Motor neuron (in vitro differentiated cells): ENCODE measurements at regions not wholly inside any gene's neighbourhood (a gene's known extent, or its start where the extent isn't known, plus 50 kb on each side); places are given as distances from the start of the nearest gene placed in this dataset.

Experiments
- ATAC-seq, 8 experiments: fragments of 200-7000 bp; cut with Tn5 transposase; replicated peaks in 6 of 8; 2 replicates each; pipeline ENCODE4 v1.8.0; 2021; ENCODE audit warnings: mild to moderate bottlenecking in 8 of 8, moderate library complexity in 8 of 8
- H3K27ac ChIP-seq, 2 donors: fragments of 250-450 bp; sonication (Bioruptor Pico); 2 replicates each; pipeline ENCODE4 v1.9.0; 2021; ENCODE audit warnings: antibody characterized with exemption in 2 of 2, mild to moderate bottlenecking in 2 of 2, moderate library complexity in 1 of 2
- H3K4me1 ChIP-seq, 2 donors: fragments of 250-450 bp; sonication (Bioruptor Pico); replicated peaks in 1 of 2; 2 replicates each; pipeline ENCODE4 v1.6.1; 2021; ENCODE audit warnings: antibody characterized with exemption in 2 of 2, mild to moderate bottlenecking in 2 of 2, moderate library complexity in 1 of 2
- H3K4me3 ChIP-seq, 5 donors: fragments of 250-450 bp; sonication (Bioruptor Pico); 2 replicates each; pipeline ENCODE4 v1.9.0; 2021; ENCODE audit warnings: antibody characterized with exemption in 5 of 5, mild to moderate bottlenecking in 5 of 5, moderate library complexity in 4 of 5
- WGBS, 10 experiments: fragments of 450-650 bp; shearing (Covaris generic); methylation state at CpG; one replicate each; pipeline ENCODE4 v1.0.0; 2022; 5-methylcytosine and 5-hydroxymethylcytosine counted together
- in situ Hi-C, 9 experiments: fragments of 400-800 bp; cut with MboI; loops; one replicate each; pipeline ENCODE4 v1.15.0; 2021; ENCODE audit warnings: low sequenced_read_pairs in 9 of 9, low pct_unique_long_range_greater_than_20kb in 2 of 9; ENCODE audit not compliant: unreplicated experiment in 9 of 9

DNA sequence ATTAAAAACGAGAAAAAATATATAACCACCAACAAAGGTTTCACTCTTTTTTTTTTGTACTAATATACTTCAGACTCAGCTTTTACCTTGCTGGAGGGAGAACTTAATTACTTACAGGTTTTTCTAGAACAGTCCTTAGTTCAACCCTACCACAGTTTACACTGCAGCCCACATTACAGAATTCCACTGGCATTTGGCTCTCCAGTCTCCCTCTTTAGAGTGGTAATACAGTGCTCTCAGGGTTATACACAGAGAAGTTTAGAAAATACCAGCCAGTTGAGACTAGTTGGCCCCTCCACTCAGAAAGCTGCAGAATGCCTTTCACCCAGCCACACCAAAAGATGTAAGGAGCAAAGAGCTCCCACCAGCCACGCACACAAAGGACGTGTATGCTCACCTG, 122.3 kb upstream of the DIO3 start:
- H3K4me1 ChIP-seq = peaks cover 0 to 3% of the 10 kb centered on the region in 2 donors
- peak in 2 of 8 experiments; percentile 35 to 52 for ATAC-seq
- H3K27ac ChIP-seq = no peak overlapping the region
- WGBS, 10 experiments = 0 to 100% (median 58%) methylated on average over 1 to 3 of the region's 3 CpGs; no CpG with 5 or more reads in 2 of the 10 experiments
- no peak overlapping the region for H3K4me3 ChIP-seq
- in situ Hi-C loops = no loop called here

DNA sequence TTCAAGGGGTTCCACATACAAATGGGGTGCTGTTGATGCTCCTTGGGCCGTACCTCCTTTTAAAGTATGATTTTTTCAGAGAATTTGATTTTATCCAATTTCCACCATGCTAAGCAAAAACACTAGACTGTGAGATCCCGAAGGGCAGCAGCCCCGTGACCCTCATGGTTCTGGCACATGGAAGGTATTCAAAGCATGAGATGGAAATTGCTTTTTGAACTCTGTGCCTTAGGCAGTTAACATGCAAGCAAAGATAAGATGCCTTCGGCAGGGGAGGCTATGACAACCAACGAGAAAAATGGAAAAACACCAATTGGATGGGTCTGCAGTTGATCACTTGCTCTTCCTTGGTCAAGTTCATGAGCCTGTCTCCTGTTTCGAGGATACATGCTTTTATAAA, 120.8 kb upstream of the DIO3 start:
- WGBS, 10 experiments = 20 to 100% (median 80%) methylated on average over 1 to 6 of the region's 6 CpGs; no CpG with 5 or more reads in 1 of the 10 experiments
- Histone ChIP-seq H3K4me1 (peaks cover 0 to 3% of the 10 kb centered on the region in 2 donors), H3K27ac (no peak overlapping the region), H3K4me3 (no peak overlapping the region)
- ATAC-seq = no peak
- in situ Hi-C loops = no loop called here

DNA sequence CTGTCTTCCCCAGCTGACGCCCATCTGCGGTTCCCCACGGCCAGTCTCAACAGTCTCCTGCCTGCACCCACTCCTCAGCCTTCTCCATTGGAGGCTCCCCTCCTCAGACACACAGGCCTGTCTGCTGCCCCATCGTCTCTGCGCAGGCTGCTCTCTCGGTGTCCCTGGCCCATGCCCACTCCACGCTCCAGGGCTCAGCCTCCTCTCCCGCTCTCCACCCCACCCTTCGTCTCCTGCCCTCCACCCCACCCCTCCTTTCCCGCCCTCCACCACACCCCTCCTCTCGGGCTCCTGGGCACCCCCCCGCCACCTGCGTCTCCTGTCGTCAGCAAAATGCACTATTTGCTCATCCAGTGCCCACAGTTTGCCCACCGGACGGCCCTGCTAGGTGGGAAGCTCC, 119.6 kb upstream of the DIO3 start:
- in situ Hi-C loops = no loop called here

DNA sequence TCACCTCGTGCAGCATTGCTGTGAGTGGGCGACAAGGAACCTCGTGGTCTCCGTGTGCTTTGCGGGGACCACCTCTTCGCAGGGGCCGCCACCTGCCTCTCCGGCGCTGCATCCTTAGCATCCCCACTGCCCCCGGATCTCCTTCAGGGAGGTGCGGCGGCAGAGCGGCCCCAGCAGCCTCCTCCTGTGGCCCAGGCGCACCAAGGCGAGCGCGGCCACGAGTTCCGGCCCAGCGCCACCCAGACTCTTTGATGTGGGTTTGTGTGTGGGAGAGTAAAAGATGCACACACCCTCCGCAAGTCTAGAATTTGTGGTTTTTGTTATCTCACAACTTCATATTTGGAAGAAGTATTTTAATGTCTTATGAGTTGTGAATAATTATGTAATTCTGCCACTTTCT, 118.8 kb upstream of the DIO3 start:
- in situ Hi-C loops = no loop called here
- Histone ChIP-seq H3K4me3 (no peak overlapping the region), H3K27ac (no peak overlapping the region), H3K4me1 (peaks cover 0 to 3% of the 10 kb centered on the region in 2 donors)
- no peak for ATAC-seq
- 53 to 94% (median 89%) methylated on average over 5 to 11 of the region's 21 CpGs; no CpG with 5 or more reads in 5 of the 10 experiments for WGBS, 10 experiments

More for the DNA sequence above, 119.6 kb upstream of the DIO3 start:
- ATAC-seq = no peak
- Histone ChIP-seq H3K4me3 (no peak overlapping the region), H3K27ac (no peak overlapping the region), H3K4me1 (peaks cover 0 to 3% of the 10 kb centered on the region in 2 donors)
- 100% methylated on average over 2 of the region's 16 CpGs; no CpG with 5 or more reads in 8 of the 10 experiments for WGBS, 10 experiments

DNA sequence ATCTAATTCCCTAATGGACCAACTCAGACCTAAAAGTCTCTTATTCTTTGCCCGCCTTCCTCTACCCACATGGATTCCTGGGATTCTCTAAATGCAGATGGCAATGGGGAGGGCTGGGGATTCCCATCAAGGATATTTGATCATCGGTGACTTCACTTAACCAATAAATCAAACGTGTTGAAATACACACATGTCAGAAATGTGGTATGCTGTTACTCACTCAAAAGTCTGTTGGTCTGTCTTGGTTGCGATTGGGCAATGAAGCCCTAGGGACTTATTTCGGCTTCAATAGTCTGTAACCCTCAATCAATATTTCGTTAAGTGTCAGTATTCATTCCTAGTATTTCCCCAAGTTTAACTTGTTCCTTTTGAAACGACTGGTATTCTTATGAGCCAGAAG, 117.2 kb upstream of the DIO3 start:
- 0 to 95% (median 56%) methylated on average over 2 to 7 of the region's 7 CpGs; no CpG with 5 or more reads in 4 of the 10 experiments for WGBS, 10 experiments
- H3K27ac ChIP-seq = no peak overlapping the region
- H3K4me1 ChIP-seq = peaks cover 0 to 2% of the 10 kb centered on the region in 2 donors
- in situ Hi-C loops = no loop called here
- no peak overlapping the region for H3K4me3 ChIP-seq
- ATAC-seq = peak in 1 of 8 experiments; percentile 50

DNA sequence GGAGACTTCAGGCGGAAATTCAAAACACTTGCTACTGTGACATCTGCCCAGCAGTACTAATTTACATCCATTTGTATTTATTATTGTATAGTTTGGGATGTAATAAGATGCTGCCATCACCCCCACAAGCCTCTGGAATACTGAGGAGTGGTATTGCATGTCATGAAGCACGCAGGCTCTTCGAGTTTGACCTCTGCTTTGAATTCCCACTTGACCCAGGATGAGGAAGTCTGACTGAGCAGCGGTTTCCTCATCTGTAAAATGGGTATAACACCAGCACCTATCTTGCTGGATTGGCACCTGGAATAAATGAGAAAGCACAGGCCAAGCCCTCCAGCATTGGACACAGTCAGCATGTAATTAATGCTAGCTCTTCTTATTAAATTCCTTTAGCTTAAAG, 116.0 kb upstream of the DIO3 start:
- Histone ChIP-seq H3K27ac (no peak overlapping the region), H3K4me3 (no peak overlapping the region), H3K4me1 (no peaks in the 10 kb centered on the region)
- ATAC-seq = no peak
- 39 to 100% (median 80%) methylated on average over 1 to 4 of the region's 4 CpGs; no CpG with 5 or more reads in 1 of the 10 experiments for WGBS, 10 experiments
- in situ Hi-C loops = no loop called here

DNA sequence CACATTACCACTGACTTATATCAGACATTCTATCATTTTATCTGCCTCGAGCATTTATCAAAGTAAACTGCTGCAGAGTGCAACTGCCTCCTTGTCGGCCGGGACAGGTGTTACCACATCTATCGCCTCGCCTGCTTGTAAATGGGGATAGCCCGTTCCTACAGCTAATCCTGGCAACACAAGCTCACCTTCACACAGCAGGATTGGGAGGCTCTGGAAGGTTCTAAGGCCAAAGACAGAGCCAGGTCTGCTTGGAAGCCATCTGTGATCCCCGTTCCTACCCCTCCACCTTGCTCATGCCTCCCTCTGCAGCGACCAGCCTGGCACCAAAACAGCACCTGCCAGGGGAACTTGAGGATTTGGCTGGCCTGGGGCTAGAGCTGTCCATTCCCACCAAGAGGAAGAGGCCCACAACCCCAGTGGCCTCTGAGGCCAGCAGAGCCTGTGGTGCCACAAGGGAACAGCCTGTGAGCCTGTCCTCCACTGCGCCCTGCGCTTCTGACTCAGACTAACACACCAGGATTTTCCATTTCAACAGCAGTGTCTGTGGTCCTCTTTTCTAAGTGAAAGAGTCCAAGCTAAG, 114.8 kb upstream of the DIO3 start:
- in situ Hi-C loops = no loop called here
- H3K4me1 ChIP-seq = no peaks in the 10 kb centered on the region
- no peak overlapping the region for H3K27ac ChIP-seq
- H3K4me3 ChIP-seq = no peak overlapping the region
- 57 to 100% (median 94%) methylated on average over 1 to 6 of the region's 10 CpGs; no CpG with 5 or more reads in 3 of the 10 experiments for WGBS, 10 experiments
- no peak for ATAC-seq

DNA sequence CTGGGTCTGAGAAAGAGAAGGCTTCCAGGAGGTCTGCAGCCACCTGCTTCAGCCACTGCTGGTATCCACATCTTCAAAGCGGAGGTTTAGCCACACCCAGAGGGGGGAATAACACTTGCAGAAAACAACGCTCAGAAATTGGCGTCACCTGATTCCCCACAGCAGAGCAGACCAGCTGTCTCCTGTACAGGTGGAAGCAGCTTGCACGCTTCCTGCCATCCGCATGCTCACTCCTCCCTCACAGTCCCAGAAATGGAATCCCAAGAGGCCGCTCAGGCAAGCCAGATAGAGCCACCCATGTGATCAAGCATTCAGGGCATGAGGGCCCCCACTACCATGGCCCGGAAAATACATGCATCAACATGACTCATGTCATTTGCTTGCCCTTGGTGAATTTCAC, 112.2 kb upstream of the DIO3 start:
- WGBS, 10 experiments = 20 to 100% (median 83%) methylated on average over 1 to 7 of the region's 7 CpGs; no CpG with 5 or more reads in 2 of the 10 experiments
- no peak overlapping the region for H3K4me3 ChIP-seq
- in situ Hi-C loops = no loop called here
- no peaks in the 10 kb centered on the region for H3K4me1 ChIP-seq
- H3K27ac ChIP-seq = no peak overlapping the region
- ATAC-seq = peak in 4 of 8 experiments; percentile 39 to 97 (median 88)

DNA sequence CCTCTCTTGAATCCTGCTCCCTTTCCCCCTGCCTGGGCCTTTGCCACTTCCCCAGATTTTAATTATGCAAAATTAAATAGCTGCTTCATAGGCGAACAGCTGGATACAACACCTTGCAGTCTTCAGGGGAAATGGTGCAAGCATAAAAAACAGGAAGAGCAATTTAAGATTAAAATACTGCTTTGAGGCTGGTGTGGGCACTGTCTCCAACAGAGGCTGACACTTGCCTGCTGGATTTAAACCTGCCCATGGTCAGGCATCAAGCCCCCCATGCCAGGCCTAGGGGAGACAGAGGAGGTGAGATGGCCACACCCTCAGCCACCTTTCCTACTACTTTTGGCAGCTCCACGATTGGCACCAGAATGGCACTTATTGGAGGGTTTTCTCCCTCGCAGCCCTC, 110.1 kb upstream of the DIO3 start:
- 60 to 100% (median 73%) methylated on average over 1 to 2 of the region's 3 CpGs; no CpG with 5 or more reads in 6 of the 10 experiments for WGBS, 10 experiments
- H3K4me3 ChIP-seq = no peak overlapping the region
- ATAC-seq = no peak
- peaks cover 4 to 5% of the 10 kb centered on the region in 2 donors for H3K4me1 ChIP-seq
- in situ Hi-C loops = no loop called here
- no peak overlapping the region for H3K27ac ChIP-seq

DNA sequence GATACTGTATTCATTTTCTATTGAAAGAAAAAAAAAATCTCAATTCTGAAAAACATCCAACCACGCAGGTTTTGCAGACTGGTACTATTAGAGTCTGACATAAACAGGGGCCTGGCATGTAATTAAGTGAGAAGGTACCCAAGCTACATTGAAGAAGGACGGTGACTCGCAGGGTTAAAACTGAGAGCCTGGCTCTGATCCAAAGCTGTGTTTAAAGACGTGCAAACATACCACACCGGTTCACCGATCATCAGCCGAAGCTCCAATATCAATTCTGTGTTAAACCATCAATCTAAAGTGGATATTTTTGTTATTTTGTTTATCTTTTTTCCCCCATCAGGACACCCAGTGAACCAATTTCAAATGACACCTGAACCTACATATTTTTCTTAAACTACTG, 108.1 kb upstream of the DIO3 start:
- no peak overlapping the region for H3K4me3 ChIP-seq
- H3K4me1 ChIP-seq = peaks cover 12 to 20% of the 10 kb centered on the region in 2 donors
- in situ Hi-C loops = no loop called here
- 20 to 100% (median 87%) methylated on average over 1 to 7 of the region's 7 CpGs for WGBS, 10 experiments
- no peak overlapping the region for H3K27ac ChIP-seq
- ATAC-seq = no peak

DNA sequence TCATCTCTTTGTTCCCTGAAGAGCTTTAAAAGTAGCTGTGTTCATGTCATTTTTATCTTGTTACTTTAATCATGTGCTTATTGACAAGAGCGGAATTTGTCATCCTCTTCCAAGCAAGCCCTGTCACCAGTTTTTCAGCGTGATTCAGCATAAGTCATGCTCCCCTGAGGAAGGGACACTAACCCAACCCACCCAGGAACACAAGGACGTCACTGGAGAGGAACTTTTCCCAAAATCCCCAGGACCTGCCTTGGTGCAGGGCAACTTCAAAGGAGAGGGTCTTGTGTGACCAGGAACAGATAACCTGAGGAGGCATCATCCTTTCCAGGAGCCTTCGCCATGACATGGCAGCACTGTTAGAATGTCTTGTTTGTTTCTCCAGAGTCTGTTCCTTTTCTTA, 107.1 kb upstream of the DIO3 start:
- no peak for ATAC-seq
- H3K27ac ChIP-seq = no peak overlapping the region
- 17 to 100% (median 92%) methylated on average over 1 to 4 of the region's 4 CpGs for WGBS, 10 experiments
- peaks cover 12 to 28% of the 10 kb centered on the region in 2 donors for H3K4me1 ChIP-seq
- H3K4me3 ChIP-seq = no peak overlapping the region
- in situ Hi-C loops = no loop called here

DNA sequence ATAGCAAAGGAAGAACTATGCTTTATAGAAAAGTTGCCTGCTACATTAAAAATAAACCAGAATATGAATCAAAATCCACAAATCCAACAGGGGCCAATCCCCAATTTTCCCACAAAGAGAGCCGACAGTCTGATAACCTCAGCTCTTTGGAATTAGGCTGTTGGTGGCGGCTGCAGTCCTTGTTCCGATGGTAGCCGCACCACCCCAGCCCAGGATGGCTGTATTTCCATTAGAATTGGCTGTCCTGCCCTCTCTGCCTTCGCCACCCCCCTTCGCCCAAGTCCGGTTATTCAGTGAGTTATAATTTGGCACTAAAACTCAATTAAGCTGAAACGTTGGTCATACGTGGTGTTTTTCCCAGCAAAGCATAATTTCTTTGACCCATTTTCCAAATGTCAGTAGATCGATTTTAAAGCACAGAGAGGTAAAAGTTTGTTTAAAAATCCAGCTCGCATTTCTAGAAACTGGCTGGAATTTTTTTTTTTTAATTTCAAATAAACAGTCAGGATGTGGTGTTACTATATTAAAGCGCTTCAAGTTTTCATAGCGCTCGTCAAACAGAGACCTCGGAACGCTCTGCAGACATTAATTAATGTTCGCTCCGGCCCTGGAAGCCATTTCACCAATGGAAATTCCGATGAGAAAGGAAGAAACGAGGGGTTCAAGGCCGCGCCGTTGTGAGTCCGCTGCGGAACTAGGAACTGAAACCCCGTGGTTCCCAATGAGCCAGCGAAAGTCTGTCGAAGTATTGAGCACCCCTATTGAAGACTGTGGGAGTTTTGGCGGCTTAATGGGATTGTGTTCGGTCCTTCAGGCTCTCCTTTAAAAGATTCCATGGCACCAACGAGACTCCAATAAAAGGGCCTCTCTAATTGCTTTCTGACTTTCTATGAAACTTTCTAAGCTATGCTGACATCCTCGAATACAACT, 104.8 kb upstream of the DIO3 start:
- H3K27ac ChIP-seq = peak overlapping the region; percentile 33
- peak overlapping the region in 4 of 5 donors; percentile 7 to 34 (median 22) for H3K4me3 ChIP-seq
- in situ Hi-C loops = no loop called here
- peaks cover 29 to 34% of the 10 kb centered on the region in 2 donors for H3K4me1 ChIP-seq
- 3 to 67% (median 18%) methylated on average over 5 to 26 of the region's 32 CpGs for WGBS, 10 experiments
- peak in 4 of 8 experiments; percentile 12 to 28 (median 14) for ATAC-seq

DNA sequence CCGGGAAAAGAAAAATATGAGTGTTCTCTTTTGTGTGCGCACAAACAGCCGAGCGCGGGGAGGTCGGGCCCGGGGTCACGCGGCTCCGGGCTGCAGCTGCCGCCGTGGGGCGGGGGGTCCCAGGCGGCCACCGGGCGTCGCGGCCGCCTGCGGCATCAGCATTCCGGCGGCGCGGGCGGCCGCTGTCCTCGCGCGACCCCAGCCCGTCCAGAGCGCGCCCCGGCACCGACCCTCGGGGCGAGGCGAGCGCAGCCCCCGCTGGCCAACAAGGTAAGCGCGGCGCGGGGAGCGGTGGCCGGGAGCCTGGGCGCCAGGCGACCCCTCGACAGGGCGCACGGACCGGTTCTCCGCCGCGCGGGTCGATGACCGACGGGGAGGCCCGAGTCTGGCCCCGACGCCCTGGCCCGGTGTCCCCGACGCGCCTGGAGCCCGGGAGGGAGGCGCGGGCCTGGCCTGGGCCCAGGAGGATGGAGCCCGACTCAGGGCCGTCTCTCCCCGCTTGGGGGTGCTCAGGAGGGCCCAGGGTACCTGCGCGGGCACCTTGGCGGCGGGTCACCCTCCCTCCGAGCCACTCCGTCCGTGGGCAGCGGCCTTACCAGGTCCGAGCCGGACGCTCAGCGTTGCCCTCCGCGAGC, 103.9 kb upstream of the DIO3 start:
- peak in 4 of 8 experiments; percentile 53 to 76 (median 67) for ATAC-seq
- 0 to 43% (median 41%) methylated on average over 1 to 6 of the region's 85 CpGs; no CpG with 5 or more reads in 7 of the 10 experiments for WGBS, 10 experiments
- Histone ChIP-seq H3K4me3 (peak overlapping the region; percentile 5 to 34 (median 17)), H3K27ac (peak overlapping the region; percentile 61 to 70), H3K4me1 (peaks cover 37 to 38% of the 10 kb centered on the region in 2 donors)
- in situ Hi-C loops = no loop called here
